ENCODE measurements at regions not wholly inside any gene's neighbourhood (a gene's known extent, or its start where the extent isn't known, plus 50 kb on each side); places are given as distances from the start of the nearest gene placed in this dataset.

DNA sequence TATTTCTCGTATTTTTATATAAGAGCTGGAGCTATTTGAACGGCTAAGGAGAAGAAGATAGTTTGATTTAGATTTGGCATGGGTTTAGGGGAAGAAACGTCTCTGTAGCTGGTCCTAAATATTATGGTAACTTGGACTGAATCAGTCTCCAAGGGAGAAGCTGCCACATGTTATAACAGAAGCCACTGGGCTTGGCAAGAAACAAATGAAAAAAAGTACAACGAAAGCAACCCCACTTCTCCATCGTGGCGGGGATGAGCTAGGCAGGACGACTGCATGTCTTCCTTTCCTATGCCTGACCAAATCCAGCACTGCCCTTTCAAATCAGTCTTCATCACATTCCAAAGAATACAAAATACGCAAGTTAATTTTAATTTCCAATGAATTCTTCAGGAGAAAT, 196.7 kb upstream of the KLF14 start:
- Histone ChIP-seq H3K4me2 (ENCODE audit: insufficient read depth, low read length) (no peak overlapping the region), H3K4me1 (ENCODE audit: insufficient read depth, low read length) (no peaks in the 10 kb centered on the region)
- ATAC-seq (ENCODE audit: insufficient read depth, low read depth), result no peak

DNA sequence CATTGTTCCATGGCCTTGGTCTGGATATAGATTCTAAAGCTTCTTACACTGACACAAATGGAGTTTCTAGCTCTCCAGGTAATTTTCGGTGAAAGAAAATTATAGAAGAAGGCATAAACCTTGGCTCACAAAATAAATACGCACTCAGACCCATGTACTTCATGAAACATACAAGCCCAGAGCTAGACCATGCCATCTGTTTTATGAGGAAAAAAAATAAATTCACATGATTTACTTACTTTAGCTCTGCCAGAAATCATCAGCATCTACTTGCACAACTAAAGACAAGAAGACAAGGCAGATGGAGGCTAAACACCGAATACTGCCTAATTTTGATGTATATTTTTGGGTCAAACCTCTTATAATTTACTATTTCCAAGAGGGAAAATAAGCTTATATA, 197.4 kb upstream of the KLF14 start:
- Histone ChIP-seq H3K9ac (ENCODE audit: low read depth, low read length) (no peak overlapping the region), H3K27me3 (ENCODE audit: insufficient read depth, low read length, poor library complexity) (no peaks in the 10 kb centered on the region), H2AFZ (ENCODE audit: low read depth, low read length) (no peak overlapping the region), H3K4me1 (ENCODE audit: insufficient read depth, low read length) (no peaks in the 10 kb centered on the region), H3K79me2 (ENCODE audit: insufficient read depth, low read length) (peaks cover 99% of the 10 kb centered on the region), H3K4me3 (ENCODE audit: low read depth in 1 of 2, low read length in 2 of 2) (no peak overlapping the region), H3K9me3 (ENCODE audit: insufficient read depth, low read length, severe bottlenecking) (no peaks in the 10 kb centered on the region), H3K36me3 (ENCODE audit: insufficient read depth, low read length) (peaks cover 50% of the 10 kb centered on the region), H3K27ac (ENCODE audit: low read length) (no peak overlapping the region), H4K20me1 (ENCODE audit: insufficient read depth, low read length) (peaks cover 79% of the 10 kb centered on the region), H3K4me2 (ENCODE audit: insufficient read depth, low read length) (no peak overlapping the region)
- ATAC-seq (ENCODE audit: insufficient read depth, low read depth), result no peak
- DNase-seq, result no peak
- TF ChIP-seq, protein P1, sequence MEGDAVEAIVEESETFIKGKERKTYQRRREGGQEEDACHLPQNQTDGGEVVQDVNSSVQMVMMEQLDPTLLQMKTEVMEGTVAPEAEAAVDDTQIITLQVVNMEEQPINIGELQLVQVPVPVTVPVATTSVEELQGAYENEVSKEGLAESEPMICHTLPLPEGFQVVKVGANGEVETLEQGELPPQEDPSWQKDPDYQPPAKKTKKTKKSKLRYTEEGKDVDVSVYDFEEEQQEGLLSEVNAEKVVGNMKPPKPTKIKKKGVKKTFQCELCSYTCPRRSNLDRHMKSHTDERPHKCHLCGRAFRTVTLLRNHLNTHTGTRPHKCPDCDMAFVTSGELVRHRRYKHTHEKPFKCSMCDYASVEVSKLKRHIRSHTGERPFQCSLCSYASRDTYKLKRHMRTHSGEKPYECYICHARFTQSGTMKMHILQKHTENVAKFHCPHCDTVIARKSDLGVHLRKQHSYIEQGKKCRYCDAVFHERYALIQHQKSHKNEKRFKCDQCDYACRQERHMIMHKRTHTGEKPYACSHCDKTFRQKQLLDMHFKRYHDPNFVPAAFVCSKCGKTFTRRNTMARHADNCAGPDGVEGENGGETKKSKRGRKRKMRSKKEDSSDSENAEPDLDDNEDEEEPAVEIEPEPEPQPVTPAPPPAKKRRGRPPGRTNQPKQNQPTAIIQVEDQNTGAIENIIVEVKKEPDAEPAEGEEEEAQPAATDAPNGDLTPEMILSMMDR (IDR thresholded peaks at IDR 0.05; ENCODE audit: borderline replicate concordance, extremely low read depth, low read length, poor library complexity, severe bottlenecking), result no peak
- no peak for TF ChIP-seq EZH2 (IDR thresholded peaks at IDR 0.05; ENCODE audit: borderline replicate concordance, low read depth, low read length, severe bottlenecking)

More for the DNA sequence above, 196.7 kb upstream of the KLF14 start:
- Histone ChIP-seq H3K9me3 (ENCODE audit: insufficient read depth, low read length, severe bottlenecking) (no peaks in the 10 kb centered on the region), H2AFZ (ENCODE audit: low read depth, low read length) (no peak overlapping the region), H3K4me3 (ENCODE audit: low read depth in 1 of 2, low read length in 2 of 2) (no peak overlapping the region), H3K27ac (ENCODE audit: low read length) (peak overlapping the region; percentile 41; the same call in 1 of the 2 replicates), H3K36me3 (ENCODE audit: insufficient read depth, low read length) (peaks cover 51% of the 10 kb centered on the region), H3K27me3 (ENCODE audit: insufficient read depth, low read length, poor library complexity) (no peaks in the 10 kb centered on the region), H3K9ac (ENCODE audit: low read depth, low read length) (no peak overlapping the region), H4K20me1 (ENCODE audit: insufficient read depth, low read length) (peaks cover 77% of the 10 kb centered on the region), H3K79me2 (ENCODE audit: insufficient read depth, low read length) (peaks cover 99% of the 10 kb centered on the region)
- no peak for DNase-seq
- no peak for TF ChIP-seq EZH2 (IDR thresholded peaks at IDR 0.05; ENCODE audit: borderline replicate concordance, low read depth, low read length, severe bottlenecking)
- TF ChIP-seq, protein P1 (IDR thresholded peaks at IDR 0.05; ENCODE audit: borderline replicate concordance, extremely low read depth, low read length, poor library complexity, severe bottlenecking), result no peak

DNA sequence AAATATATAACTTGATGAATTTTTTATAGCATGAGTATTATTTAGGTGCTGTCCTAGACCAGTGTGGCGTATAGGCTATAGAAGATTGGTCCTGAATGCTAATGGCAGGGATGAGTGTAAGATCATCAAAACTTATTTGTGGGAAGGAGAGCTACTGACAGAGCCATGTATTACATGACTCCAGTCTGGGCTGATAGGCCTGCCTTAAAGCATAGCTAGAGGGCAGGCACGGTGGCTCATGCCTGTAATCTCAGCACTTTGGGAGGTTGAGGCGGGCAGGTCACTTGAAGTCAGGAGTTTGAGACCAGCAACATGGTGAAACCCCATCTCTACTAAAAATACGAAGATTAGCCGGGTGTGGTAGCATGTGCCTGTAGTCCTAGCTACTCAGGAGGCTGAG, 198.1 kb upstream of the KLF14 start:
- no peak for TF ChIP-seq EZH2 (IDR thresholded peaks at IDR 0.05; ENCODE audit: borderline replicate concordance, low read depth, low read length, severe bottlenecking)
- TF ChIP-seq, protein P1 (IDR thresholded peaks at IDR 0.05; ENCODE audit: borderline replicate concordance, extremely low read depth, low read length, poor library complexity, severe bottlenecking), result no peak
- no peak overlapping the region for H2AFZ ChIP-seq (ENCODE audit: low read depth, low read length)
- no peaks in the 10 kb centered on the region for H3K27me3 ChIP-seq (ENCODE audit: insufficient read depth, low read length, poor library complexity)
- peaks cover 100% of the 10 kb centered on the region for H3K79me2 ChIP-seq (ENCODE audit: insufficient read depth, low read length)
- H3K4me2 ChIP-seq (ENCODE audit: insufficient read depth, low read length), result no peak overlapping the region
- ATAC-seq (ENCODE audit: insufficient read depth, low read depth) (no peak), DNase-seq (no peak)
- H4K20me1 ChIP-seq (ENCODE audit: insufficient read depth, low read length), result peaks cover 83% of the 10 kb centered on the region
- H3K4me1 ChIP-seq (ENCODE audit: insufficient read depth, low read length), result no peaks in the 10 kb centered on the region
- H3K36me3 ChIP-seq (ENCODE audit: insufficient read depth, low read length), result peaks cover 54% of the 10 kb centered on the region
- H3K4me3 ChIP-seq (ENCODE audit: low read depth in 1 of 2, low read length in 2 of 2), result no peak overlapping the region
- H3K9me3 ChIP-seq (ENCODE audit: insufficient read depth, low read length, severe bottlenecking), result no peaks in the 10 kb centered on the region
- no peak overlapping the region for H3K9ac ChIP-seq (ENCODE audit: low read depth, low read length)
- no peak overlapping the region for H3K27ac ChIP-seq (ENCODE audit: low read length)
